Progenitor cell of endocrine pancreas (in vitro differentiated cells): ENCODE measurements at regions not wholly inside any gene's neighbourhood (a gene's known extent, or its start where the extent isn't known, plus 50 kb on each side); places are given as distances from the start of the nearest gene placed in this dataset.

Experiments used
- DNase-seq: peaks from one replicate; pipeline ENCODE4 v3.0.0; 2021; ENCODE audit warnings: low spot score; ENCODE audit not compliant: unreplicated experiment
- H3K27ac Mint-ChIP-seq: 2 replicates; pipeline ENCODE4 v1.8.0; 2021; ENCODE audit warnings: mild to moderate bottlenecking, moderate library complexity, mixed read lengths
- H3K27me3 Mint-ChIP-seq: 2 replicates; pipeline ENCODE4 v1.8.0; 2021; ENCODE audit warnings: mixed read lengths
- H3K36me3 Mint-ChIP-seq: 2 replicates; pipeline ENCODE4 v1.8.0; 2022; ENCODE audit warnings: mixed read lengths; ENCODE audit not compliant: insufficient read depth
- H3K4me1 Mint-ChIP-seq: 2 replicates; pipeline ENCODE4 v1.8.0; 2021; ENCODE audit warnings: low read depth, mixed read lengths
- H3K4me3 Mint-ChIP-seq: 2 replicates; pipeline ENCODE4 v1.8.0; 2021; ENCODE audit warnings: low read depth, mild to moderate bottlenecking, moderate library complexity, mixed read lengths
- H3K9me3 Mint-ChIP-seq: 2 replicates; pipeline ENCODE4 v1.8.0; 2021; ENCODE audit warnings: low read depth, mixed read lengths
- TF ChIP-seq, protein P1 (sequence below): fragments of 200-600 bp; sonication (generic); IDR thresholded peaks from one replicate; pipeline ENCODE4 v1.5.0; 2021; ENCODE audit warnings: antibody characterized with exemption, mild to moderate bottlenecking; ENCODE audit not compliant: unreplicated experiment

DNA sequence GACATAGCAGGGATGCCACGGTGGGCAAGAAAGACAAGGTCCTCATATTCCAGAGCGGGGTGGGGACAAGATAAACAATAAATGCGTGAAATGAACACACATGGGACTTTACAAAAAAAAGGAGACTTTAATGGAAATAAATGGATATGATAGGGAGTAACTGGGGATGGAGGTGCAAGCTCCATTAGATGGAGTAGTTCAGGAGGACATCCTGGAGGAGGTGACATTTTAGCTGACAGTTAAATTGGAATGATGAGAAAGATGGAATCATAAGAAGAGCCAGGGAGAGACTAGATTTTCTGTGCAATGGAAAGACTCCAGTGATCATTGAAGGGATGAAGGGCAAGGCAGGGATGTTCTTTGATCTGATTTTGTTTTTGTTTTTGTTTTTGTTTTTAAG is 83.6 kb upstream of the MYL10 start:
- Mint-ChIP-seq H3K27ac (no peak overlapping the region), H3K27me3 (peaks cover 10% of the 10 kb centered on the region)

DNA sequence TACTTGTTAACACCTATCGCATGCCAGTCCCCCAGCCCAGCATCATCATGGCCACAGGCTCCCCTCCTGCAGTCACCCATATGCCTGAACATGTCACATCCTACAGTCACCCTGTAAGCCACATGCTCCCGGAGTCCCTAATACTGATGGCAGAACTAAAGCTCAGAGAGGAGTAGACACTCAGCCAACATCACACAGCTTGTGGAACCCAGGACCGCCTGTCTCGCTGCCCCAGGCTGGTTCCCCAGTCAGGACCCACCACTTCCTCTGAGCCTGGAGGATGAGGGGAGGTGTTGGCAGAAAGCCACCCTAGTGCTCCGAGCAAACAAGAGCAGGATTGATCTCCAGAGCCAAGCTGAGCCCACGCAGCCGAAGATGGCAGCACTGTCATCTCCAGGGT is 85.0 kb upstream of the MYL10 start:
- no peaks in the 10 kb centered on the region for H3K36me3 Mint-ChIP-seq
- TF ChIP-seq, protein P1, sequence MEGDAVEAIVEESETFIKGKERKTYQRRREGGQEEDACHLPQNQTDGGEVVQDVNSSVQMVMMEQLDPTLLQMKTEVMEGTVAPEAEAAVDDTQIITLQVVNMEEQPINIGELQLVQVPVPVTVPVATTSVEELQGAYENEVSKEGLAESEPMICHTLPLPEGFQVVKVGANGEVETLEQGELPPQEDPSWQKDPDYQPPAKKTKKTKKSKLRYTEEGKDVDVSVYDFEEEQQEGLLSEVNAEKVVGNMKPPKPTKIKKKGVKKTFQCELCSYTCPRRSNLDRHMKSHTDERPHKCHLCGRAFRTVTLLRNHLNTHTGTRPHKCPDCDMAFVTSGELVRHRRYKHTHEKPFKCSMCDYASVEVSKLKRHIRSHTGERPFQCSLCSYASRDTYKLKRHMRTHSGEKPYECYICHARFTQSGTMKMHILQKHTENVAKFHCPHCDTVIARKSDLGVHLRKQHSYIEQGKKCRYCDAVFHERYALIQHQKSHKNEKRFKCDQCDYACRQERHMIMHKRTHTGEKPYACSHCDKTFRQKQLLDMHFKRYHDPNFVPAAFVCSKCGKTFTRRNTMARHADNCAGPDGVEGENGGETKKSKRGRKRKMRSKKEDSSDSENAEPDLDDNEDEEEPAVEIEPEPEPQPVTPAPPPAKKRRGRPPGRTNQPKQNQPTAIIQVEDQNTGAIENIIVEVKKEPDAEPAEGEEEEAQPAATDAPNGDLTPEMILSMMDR = no peak
- DNase-seq = no peak
- no peaks in the 10 kb centered on the region for H3K9me3 Mint-ChIP-seq
- no peak overlapping the region for H3K27ac Mint-ChIP-seq
- no peaks in the 10 kb centered on the region for H3K4me1 Mint-ChIP-seq
- no peak overlapping the region for H3K4me3 Mint-ChIP-seq
- H3K27me3 Mint-ChIP-seq = peaks cover 16% of the 10 kb centered on the region

More for the DNA sequence above, 83.6 kb upstream of the MYL10 start:
- no peaks in the 10 kb centered on the region for H3K36me3 Mint-ChIP-seq
- H3K4me1 Mint-ChIP-seq = peaks cover 1% of the 10 kb centered on the region
- TF ChIP-seq, protein P1 = no peak
- no peaks in the 10 kb centered on the region for H3K9me3 Mint-ChIP-seq
- H3K4me3 Mint-ChIP-seq = no peak overlapping the region
- DNase-seq = no peak

DNA sequence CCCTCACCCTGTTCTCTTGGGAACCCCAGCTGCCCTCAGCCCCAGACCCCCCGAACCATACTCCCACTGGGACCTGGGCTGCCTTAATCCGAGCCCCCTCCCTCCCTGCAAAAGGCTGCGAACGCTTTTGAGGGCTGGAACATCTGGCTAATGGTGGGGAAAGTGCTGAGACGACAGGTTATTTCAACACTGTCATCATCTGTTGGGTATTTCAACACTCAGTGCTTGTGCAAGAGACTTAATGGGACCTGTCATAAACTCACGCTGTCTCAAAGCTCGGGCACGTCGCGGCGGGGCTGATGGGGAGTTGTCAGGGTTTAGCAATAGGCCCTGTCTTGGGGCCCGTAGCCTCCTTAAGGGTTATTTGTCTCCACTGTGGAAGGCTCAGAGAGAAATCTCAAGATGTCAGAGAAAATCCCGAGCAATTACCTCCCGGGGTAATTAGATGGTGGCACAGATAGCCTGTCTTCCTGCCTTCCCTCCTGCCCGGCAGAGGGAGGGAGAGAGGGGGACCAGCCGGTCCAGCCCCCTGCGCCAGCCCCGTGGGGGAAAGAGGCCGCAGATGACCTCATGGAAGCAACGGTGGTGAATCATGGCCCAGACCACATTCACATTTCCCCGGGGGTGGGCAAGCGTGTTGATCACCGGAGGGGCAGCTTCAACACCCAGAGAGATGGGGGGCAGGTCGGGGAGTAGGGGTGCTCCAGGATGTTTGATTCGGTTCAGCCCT is 88.7 kb upstream of the MYL10 start:
- TF ChIP-seq, protein P1 = no peak
- Mint-ChIP-seq H3K36me3 (no peaks in the 10 kb centered on the region), H3K4me3 (no peak overlapping the region), H3K9me3 (no peaks in the 10 kb centered on the region), H3K27ac (no peak overlapping the region), H3K4me1 (no peaks in the 10 kb centered on the region), H3K27me3 (peaks cover 9% of the 10 kb centered on the region)
- DNase-seq = no peak

DNA sequence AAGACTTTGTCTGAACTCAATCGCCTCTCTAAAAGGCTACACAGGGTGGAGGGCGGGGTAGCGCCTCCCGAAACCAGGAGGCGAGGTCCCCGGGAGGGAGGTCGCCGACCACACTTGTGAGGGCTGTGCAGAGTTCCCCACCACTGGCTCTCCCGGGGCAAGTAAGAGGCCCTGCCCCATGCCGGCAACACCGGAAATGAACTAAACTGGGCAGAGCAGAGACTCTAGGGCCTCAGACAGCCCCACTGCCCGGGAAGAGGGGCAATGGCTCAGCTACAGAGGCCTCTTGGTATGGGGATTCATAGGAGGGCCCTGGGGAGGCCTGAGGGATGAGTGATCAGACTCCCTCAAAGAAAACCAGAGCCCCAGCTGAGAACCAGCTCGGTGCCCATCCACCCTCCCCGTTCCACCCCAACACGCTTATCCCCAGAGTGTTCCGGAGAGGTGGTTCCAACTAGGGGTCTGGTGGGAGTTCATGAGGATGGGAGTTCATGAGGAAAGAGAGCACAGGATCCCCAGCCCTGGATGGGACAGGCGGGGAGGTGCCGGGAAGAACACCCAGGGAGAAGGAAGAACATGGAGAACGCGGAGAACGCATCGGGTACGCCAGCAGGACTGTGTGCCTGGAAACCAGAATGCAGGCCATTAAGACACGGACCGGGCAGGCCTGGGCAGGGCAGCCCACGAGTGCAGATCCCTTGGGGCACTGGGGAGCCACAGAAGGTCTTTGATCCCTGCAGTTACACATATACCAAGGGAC is 89.4 kb upstream of the MYL10 start:
- TF ChIP-seq, protein P1 = no peak
- Mint-ChIP-seq H3K36me3 (no peaks in the 10 kb centered on the region), H3K9me3 (no peaks in the 10 kb centered on the region), H3K4me1 (no peaks in the 10 kb centered on the region), H3K27ac (peak overlapping the region; percentile 69), H3K4me3 (no peak overlapping the region), H3K27me3 (peaks cover 9% of the 10 kb centered on the region)
- no peak for DNase-seq

DNA sequence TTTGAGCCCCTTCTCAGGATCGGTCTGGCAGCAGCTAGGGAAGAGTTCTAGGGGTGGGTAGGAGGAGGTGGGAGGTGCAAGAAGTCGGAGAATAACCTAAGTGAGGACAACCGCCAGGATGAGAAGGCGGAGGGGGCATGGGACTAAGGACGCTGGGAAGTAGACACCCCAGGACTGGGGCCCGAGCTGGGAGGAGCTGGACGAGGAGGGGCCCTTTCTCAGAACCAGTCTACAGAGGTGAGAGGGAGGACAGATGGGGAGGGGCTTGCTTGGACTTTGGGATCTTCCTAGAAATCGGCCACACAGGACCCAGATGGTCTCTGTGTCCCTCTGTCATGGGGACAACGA is 90.0 kb upstream of the MYL10 start:
- Mint-ChIP-seq H3K4me1 (no peaks in the 10 kb centered on the region), H3K9me3 (peaks cover 3% of the 10 kb centered on the region), H3K4me3 (no peak overlapping the region), H3K27ac (peak overlapping the region; percentile 69), H3K27me3 (peaks cover 9% of the 10 kb centered on the region), H3K36me3 (no peaks in the 10 kb centered on the region)
- TF ChIP-seq, protein P1 = no peak
- DNase-seq = no peak
